SK-N-SH (cell line): ENCODE measurements at regions not wholly inside any gene's neighbourhood (a gene's known extent, or its start where the extent isn't known, plus 50 kb on each side); places are given as distances from the start of the nearest gene placed in this dataset.

Source experiments
- REST ChIP-seq: IDR thresholded peaks from 2 replicates; pipeline ENCODE4 v1.6.1; 2012; ENCODE audit warnings: mild to moderate bottlenecking, low read depth, low read length, moderate library complexity
- TAF1 ChIP-seq: IDR thresholded peaks from 2 replicates; pipeline ENCODE4 v1.6.1; 2012; ENCODE audit warnings: low read depth, mild to moderate bottlenecking, low read length, moderate library complexity, borderline replicate concordance
- TF ChIP-seq, protein P1 (sequence below): fragments of 200-600 bp; sonication (generic); IDR thresholded peaks from 2 replicates; pipeline ENCODE4 v1.6.1; 2017; ENCODE audit warnings: antibody characterized with exemption, mild to moderate bottlenecking, moderate library complexity

DNA sequence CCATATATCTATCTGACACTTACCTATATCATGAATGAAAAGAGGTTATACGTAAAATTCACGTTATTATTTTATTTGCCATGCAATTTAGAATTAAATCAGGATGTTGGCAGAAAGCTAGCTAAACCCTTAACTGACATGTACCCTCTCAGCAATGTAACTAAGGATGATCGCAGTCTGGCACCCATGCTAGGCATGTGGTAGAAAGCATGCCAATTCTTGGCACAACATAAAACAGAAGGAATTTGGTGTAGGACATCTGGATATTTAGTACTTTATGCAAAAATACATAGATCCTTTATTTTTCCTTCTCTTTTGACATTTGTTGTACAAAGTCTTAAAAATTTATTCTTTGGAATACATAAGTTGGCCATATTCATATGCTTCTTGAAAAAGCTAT lies 436.8 kb upstream of the FAT1 start:
- TF ChIP-seq TAF1 (no peak), REST (no peak)
- TF ChIP-seq, protein P1, sequence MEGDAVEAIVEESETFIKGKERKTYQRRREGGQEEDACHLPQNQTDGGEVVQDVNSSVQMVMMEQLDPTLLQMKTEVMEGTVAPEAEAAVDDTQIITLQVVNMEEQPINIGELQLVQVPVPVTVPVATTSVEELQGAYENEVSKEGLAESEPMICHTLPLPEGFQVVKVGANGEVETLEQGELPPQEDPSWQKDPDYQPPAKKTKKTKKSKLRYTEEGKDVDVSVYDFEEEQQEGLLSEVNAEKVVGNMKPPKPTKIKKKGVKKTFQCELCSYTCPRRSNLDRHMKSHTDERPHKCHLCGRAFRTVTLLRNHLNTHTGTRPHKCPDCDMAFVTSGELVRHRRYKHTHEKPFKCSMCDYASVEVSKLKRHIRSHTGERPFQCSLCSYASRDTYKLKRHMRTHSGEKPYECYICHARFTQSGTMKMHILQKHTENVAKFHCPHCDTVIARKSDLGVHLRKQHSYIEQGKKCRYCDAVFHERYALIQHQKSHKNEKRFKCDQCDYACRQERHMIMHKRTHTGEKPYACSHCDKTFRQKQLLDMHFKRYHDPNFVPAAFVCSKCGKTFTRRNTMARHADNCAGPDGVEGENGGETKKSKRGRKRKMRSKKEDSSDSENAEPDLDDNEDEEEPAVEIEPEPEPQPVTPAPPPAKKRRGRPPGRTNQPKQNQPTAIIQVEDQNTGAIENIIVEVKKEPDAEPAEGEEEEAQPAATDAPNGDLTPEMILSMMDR, result no peak
